Calu3 (cell line): ENCODE measurements at regions not wholly inside any gene's neighbourhood (a gene's known extent, or its start where the extent isn't known, plus 50 kb on each side); places are given as distances from the start of the nearest gene placed in this dataset.

Source experiments
- BruUV-seq: library from RNA; stranded (reverse); fragments of 400-500 nt; replicated peaks from 2 replicates; lab custom pipeline; 2021; lab: Mats Ljungman, UMichigan
- CTCF ChIA-PET: fragments of 300-600 bp; sonication (Branson Sonifier 250); formaldehyde crosslinking; loops from one replicate; lab custom pipeline; 2022; ENCODE audit warnings: antibody characterized with exemption; lab: Charles Lee
- DNase-seq: peaks from one replicate; pipeline ENCODE4 v3.0.0; 2022
- H3K27ac Mint-ChIP-seq: one replicate; pipeline ENCODE4 v1.8.0; 2022; ENCODE audit warnings: mixed read lengths; ENCODE audit not compliant: unreplicated experiment
- H3K27me3 Mint-ChIP-seq: one replicate; pipeline ENCODE4 v1.8.0; 2022; ENCODE audit warnings: mixed read lengths; ENCODE audit not compliant: unreplicated experiment
- H3K36me3 Mint-ChIP-seq: one replicate; pipeline ENCODE4 v1.8.0; 2022; ENCODE audit warnings: mild to moderate bottlenecking, moderate library complexity, mixed read lengths; ENCODE audit not compliant: insufficient read depth, unreplicated experiment
- H3K4me1 Mint-ChIP-seq: one replicate; pipeline ENCODE4 v1.8.0; 2022; ENCODE audit warnings: mild to moderate bottlenecking, low read depth, mixed read lengths; ENCODE audit not compliant: unreplicated experiment
- H3K4me3 Mint-ChIP-seq: one replicate; pipeline ENCODE4 v1.8.0; 2022; ENCODE audit warnings: mild to moderate bottlenecking, low read depth, moderate library complexity, mixed read lengths; ENCODE audit not compliant: unreplicated experiment
- H3K9me3 Mint-ChIP-seq: one replicate; pipeline ENCODE4 v1.8.0; 2022; ENCODE audit warnings: low read depth, mixed read lengths; ENCODE audit not compliant: unreplicated experiment
- CTCF ChIP-seq: fragments of 200-600 bp; IDR thresholded peaks from one replicate; pipeline ENCODE4 v1.8.0; 2022; ENCODE audit warnings: antibody characterized with exemption; ENCODE audit not compliant: unreplicated experiment
- intact Hi-C: fragments of 100-400 bp; cut with micrococcal nuclease; formaldehyde crosslinking; loops from one replicate; pipeline ENCODE4 v1.10.0; 2022; ENCODE audit not compliant: unreplicated experiment

DNA sequence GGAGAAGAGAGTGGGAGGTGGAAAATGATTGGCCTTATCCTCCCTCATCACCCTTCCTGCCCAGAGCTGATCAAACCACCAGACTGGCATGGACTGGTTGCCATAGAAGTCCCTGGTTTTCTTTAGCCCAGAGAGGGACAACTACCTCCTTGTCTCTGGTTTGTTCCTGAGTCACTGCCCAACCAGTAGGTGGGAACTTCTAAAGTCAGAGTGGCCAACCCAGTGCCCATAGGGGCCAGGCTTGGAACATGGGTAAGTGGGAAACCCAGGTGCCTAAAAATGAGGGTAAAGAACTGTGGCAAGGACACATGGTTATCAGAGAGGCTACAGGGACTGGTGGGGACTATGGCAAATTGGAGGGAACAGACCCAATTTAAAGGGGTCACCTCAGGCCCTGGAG is 63.8 kb downstream of the FAM241B start:
- TF ChIP-seq CTCF = no peak
- H3K4me3 Mint-ChIP-seq = no peak overlapping the region
- H3K27me3 Mint-ChIP-seq = peaks cover 10% of the 10 kb centered on the region
- BruUV-seq = no TSS peak
- intact Hi-C loops = no loop called here
- CTCF ChIA-PET = interaction anchor here (0.9 kb wide), 1 partner anchor 39 kb away, joined by 3 read pairs; no protein-coding TSS in a partner anchor
- H3K36me3 Mint-ChIP-seq = no peaks in the 10 kb centered on the region
- no peak overlapping the region for H3K27ac Mint-ChIP-seq
- H3K4me1 Mint-ChIP-seq = peaks cover 12% of the 10 kb centered on the region
- no peak for DNase-seq
- H3K9me3 Mint-ChIP-seq = no peaks in the 10 kb centered on the region

DNA sequence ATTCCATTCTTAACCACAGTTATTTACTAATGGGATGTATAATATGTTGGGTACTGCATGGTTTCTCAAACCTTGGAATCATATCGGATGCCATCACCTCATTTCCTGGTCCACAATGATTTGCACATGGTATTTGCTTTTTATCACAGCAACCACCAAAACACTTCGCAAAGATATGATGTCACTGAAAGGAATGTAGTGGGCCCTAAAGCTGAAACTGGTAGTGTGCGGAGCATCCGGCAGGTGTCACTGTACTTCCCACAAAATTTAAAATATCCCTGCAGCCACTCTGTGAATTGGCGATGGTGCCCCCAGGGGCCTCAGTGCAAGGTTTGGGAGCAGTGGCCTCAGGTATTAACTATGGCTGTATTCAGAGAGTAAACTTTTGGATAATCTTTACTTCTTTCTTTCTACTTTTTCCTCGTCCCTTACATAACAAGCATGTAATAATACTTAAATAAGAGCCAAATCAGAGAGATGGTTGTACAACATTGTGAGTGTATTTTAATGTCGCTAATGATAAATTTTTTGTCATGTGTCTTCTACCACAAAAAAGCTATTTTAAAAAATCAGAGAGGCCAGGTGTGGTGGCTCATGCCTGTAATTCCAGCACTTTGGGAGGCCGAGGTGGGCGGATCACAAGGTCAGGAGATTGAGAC is 66.2 kb downstream of the FAM241B start:
- TF ChIP-seq CTCF = peak; percentile 80
- peaks cover 12% of the 10 kb centered on the region for H3K4me1 Mint-ChIP-seq
- no peaks in the 10 kb centered on the region for H3K36me3 Mint-ChIP-seq
- no peaks in the 10 kb centered on the region for H3K9me3 Mint-ChIP-seq
- intact Hi-C loops = loop anchor here (2.0 kb wide), 1 partner anchor 21 kb away; no protein-coding TSS in a partner anchor
- peak; percentile 78 for DNase-seq
- no peak overlapping the region for H3K4me3 Mint-ChIP-seq
- BruUV-seq = no TSS peak
- H3K27ac Mint-ChIP-seq = peak overlapping the region; percentile 53
- CTCF ChIA-PET = interaction anchor here (0.6 to 3.2 kb wide), 5 partner anchors 10 to 139 kb away, joined by 3 to 16 read pairs (median 5); no protein-coding TSS in a partner anchor
- H3K27me3 Mint-ChIP-seq = peaks cover 28% of the 10 kb centered on the region

DNA sequence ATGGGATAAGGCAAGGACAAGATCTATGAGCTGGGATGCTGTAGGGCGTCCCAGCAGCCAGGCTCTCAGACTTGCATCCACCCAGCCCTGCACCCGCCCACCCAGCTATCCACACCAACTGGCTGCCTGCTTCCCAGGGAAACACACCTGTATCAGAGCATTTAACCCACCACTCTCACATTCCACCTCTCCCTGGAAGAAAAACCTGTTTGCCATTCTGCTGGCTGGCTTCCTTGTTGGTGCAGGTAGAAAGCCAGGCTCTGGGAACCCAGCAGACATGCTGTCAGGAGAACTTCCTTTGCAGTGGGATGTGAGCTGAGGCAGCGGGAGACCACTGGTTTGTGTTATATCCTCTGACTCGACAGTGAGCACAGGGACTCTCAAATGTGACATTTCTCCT is 67.0 kb downstream of the FAM241B start:
- TF ChIP-seq CTCF = no peak
- Mint-ChIP-seq H3K4me3 (no peak overlapping the region), H3K36me3 (no peaks in the 10 kb centered on the region), H3K27me3 (peaks cover 33% of the 10 kb centered on the region), H3K27ac (no peak overlapping the region), H3K9me3 (no peaks in the 10 kb centered on the region), H3K4me1 (peaks cover 12% of the 10 kb centered on the region)
- intact Hi-C loops = loop anchor here (2.0 kb wide), 1 partner anchor 20 kb away; no protein-coding TSS in a partner anchor
- no peak for DNase-seq
- CTCF ChIA-PET = interaction anchor here (0.6 to 3.2 kb wide), 3 partner anchors 19 to 140 kb away, joined by 3 to 16 read pairs (median 5); no protein-coding TSS in a partner anchor
- no TSS peak for BruUV-seq

GRCh38 chr10:69703256-69703655 is 73.2 kb downstream of the FAM241B start:
- DNase-seq = no peak
- Mint-ChIP-seq H3K27ac (peak overlapping the region; percentile 76), H3K36me3 (no peaks in the 10 kb centered on the region), H3K9me3 (peaks cover 7% of the 10 kb centered on the region), H3K4me1 (peaks cover 12% of the 10 kb centered on the region), H3K4me3 (no peak overlapping the region), H3K27me3 (peaks cover 58% of the 10 kb centered on the region)
- TF ChIP-seq CTCF = no peak
- intact Hi-C loops = no loop called here
- CTCF ChIA-PET = no interaction called here
- no TSS peak for BruUV-seq
